ENCODE measurements at regions not wholly inside any gene's neighbourhood (a gene's known extent, or its start where the extent isn't known, plus 50 kb on each side); places are given as distances from the start of the nearest gene placed in this dataset.

DNA sequence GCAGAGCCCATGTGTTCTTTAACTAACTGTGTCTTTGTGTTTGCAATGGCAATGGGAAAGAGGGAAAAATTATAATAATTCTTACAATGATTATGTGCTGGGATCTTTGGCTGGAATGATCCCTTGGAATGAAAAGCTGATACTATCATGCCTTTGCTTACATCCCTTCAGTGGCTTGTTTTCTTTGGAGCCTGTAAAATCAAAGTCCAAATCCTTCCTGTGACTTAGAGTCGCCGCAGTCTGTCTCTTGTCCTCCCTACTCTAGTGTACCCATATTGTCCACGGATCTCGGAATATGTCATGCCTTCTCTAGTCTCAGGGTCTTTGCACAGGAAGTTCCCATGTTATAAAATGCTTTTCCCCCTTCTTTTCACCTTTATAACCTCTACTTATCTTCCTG lies 111.7 kb upstream of the MAF start:
- H3K18ac ChIP-seq (ENCODE audit: low read length), result no peak overlapping the region
- no peak overlapping the region for H3K27ac ChIP-seq (replicated peaks; ENCODE audit: low read length)
- no peaks in the 10 kb centered on the region for H3K9me3 ChIP-seq (replicated peaks in 1 of 2; ENCODE audit: control insufficient read depth in 2 of 2, insufficient read depth in 1 of 2, low read depth in 1 of 2, low read length in 2 of 2)
- H2AK5ac ChIP-seq (ENCODE audit: low read depth, low read length), result no peak overlapping the region
- no peak overlapping the region for H4K91ac ChIP-seq (ENCODE audit: low read depth, low read length, poor library complexity)
- H2BK120ac ChIP-seq (ENCODE audit: low read depth, low read length), result no peak overlapping the region
- no peak overlapping the region for H2AFZ ChIP-seq (ENCODE audit: low read length)
- no peak overlapping the region for H3K4me2 ChIP-seq (ENCODE audit: insufficient read depth, low read length, poor library complexity, severe bottlenecking)
- peaks cover 0 to 1% of the 10 kb centered on the region in 2 donors for H3K4me1 ChIP-seq (ENCODE audit: control insufficient read depth in 2 of 2, insufficient read depth in 1 of 2, low read depth in 1 of 2, low read length in 2 of 2)
- H3K79me1 ChIP-seq (ENCODE audit: low read depth, low read length), result no peaks in the 10 kb centered on the region
- H3K4me3 ChIP-seq (ENCODE audit: low read length in 2 of 2), result no peak overlapping the region
- no peak overlapping the region for H3K14ac ChIP-seq (ENCODE audit: low read length)
- H3K36me3 ChIP-seq (replicated peaks in 1 of 2; ENCODE audit: control insufficient read depth in 2 of 2, insufficient read depth in 2 of 2, low read length in 2 of 2), result no peaks in the 10 kb centered on the region
- no peak overlapping the region for H2BK12ac ChIP-seq (ENCODE audit: low read length)
- no peak overlapping the region for H3K9ac ChIP-seq (ENCODE audit: low read depth, low read length, poor library complexity)
- H3K4ac ChIP-seq (ENCODE audit: low read length), result no peak overlapping the region
- H2BK15ac ChIP-seq (ENCODE audit: low read length), result no peak overlapping the region
- H4K8ac ChIP-seq (ENCODE audit: low read depth, low read length), result no peak overlapping the region
- H3K27me3 ChIP-seq (ENCODE audit: control insufficient read depth in 3 of 3, insufficient read depth in 3 of 3, low read depth in 1 of 3, low read length in 3 of 3), result no peaks in the 10 kb centered on the region
- no peak for DNase-seq (ENCODE audit: low spot score)
- no peak overlapping the region for H3K23ac ChIP-seq (ENCODE audit: low read depth, low read length, poor library complexity)
- WGBS, 2 donors (ENCODE audit: extremely low coverage in 2 of 2, insufficient read length in 2 of 2, insufficient replicate concordance in 1 of 2), result no CpG with 5 or more reads among the region's 4 CpGs
- no peak overlapping the region for H2BK5ac ChIP-seq (ENCODE audit: low read length)

GRCh38 chr16:79707876-79708275 lies 107.3 kb upstream of the MAF start:
- no peak overlapping the region for H3K14ac ChIP-seq (ENCODE audit: low read length)
- no peaks in the 10 kb centered on the region for H3K4me1 ChIP-seq (ENCODE audit: control insufficient read depth in 2 of 2, insufficient read depth in 1 of 2, low read depth in 1 of 2, low read length in 2 of 2)
- WGBS, 2 donors (ENCODE audit: extremely low coverage in 2 of 2, insufficient read length in 2 of 2, insufficient replicate concordance in 1 of 2), result no CpG with 5 or more reads among the region's 6 CpGs
- no peak overlapping the region for H2AK5ac ChIP-seq (ENCODE audit: low read depth, low read length)
- no peak overlapping the region for H2BK12ac ChIP-seq (ENCODE audit: low read length)
- no peaks in the 10 kb centered on the region for H3K9me3 ChIP-seq (replicated peaks in 1 of 2; ENCODE audit: control insufficient read depth in 2 of 2, insufficient read depth in 1 of 2, low read depth in 1 of 2, low read length in 2 of 2)
- H2AFZ ChIP-seq (ENCODE audit: low read length), result no peak overlapping the region
- H3K4ac ChIP-seq (ENCODE audit: low read length), result no peak overlapping the region
- H4K91ac ChIP-seq (ENCODE audit: low read depth, low read length, poor library complexity), result no peak overlapping the region
- no peaks in the 10 kb centered on the region for H3K36me3 ChIP-seq (replicated peaks in 1 of 2; ENCODE audit: control insufficient read depth in 2 of 2, insufficient read depth in 2 of 2, low read length in 2 of 2)
- no peak overlapping the region for H3K18ac ChIP-seq (ENCODE audit: low read length)
- H3K9ac ChIP-seq (ENCODE audit: low read depth, low read length, poor library complexity), result no peak overlapping the region
- H3K4me3 ChIP-seq (ENCODE audit: low read length in 2 of 2), result no peak overlapping the region
- no peak overlapping the region for H2BK5ac ChIP-seq (ENCODE audit: low read length)
- no peak overlapping the region for H3K4me2 ChIP-seq (ENCODE audit: insufficient read depth, low read length, poor library complexity, severe bottlenecking)
- H2BK120ac ChIP-seq (ENCODE audit: low read depth, low read length), result no peak overlapping the region
- H3K27ac ChIP-seq (replicated peaks; ENCODE audit: low read length), result no peak overlapping the region
- H2BK15ac ChIP-seq (ENCODE audit: low read length), result no peak overlapping the region
- H3K23ac ChIP-seq (ENCODE audit: low read depth, low read length, poor library complexity), result no peak overlapping the region
- H4K8ac ChIP-seq (ENCODE audit: low read depth, low read length), result no peak overlapping the region
- no peaks in the 10 kb centered on the region for H3K27me3 ChIP-seq (ENCODE audit: control insufficient read depth in 3 of 3, insufficient read depth in 3 of 3, low read depth in 1 of 3, low read length in 3 of 3)
- no peaks in the 10 kb centered on the region for H3K79me1 ChIP-seq (ENCODE audit: low read depth, low read length)
- no peak for DNase-seq (ENCODE audit: low spot score)

DNA sequence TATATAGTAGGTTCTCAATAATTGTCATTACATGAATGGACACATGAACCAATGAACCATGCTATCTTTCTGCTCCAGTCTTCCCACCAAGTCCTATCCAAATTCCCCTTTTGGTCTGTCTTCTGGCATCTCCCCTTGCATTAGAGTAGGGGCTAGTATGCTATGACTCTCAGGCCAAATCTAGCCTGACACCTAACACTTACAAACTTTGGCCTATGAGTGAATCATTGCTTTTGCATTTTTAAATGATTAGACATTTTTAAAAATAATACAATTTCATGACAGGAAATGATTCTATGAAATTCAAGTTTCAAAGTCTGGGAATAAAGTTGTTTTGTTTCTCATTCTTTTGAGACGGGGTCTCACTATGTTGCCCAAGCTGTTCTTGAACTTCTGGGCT lies 102.5 kb upstream of the MAF start:
- Histone ChIP-seq H3K36me3 (replicated peaks in 1 of 2; ENCODE audit: control insufficient read depth in 2 of 2, insufficient read depth in 2 of 2, low read length in 2 of 2) (no peaks in the 10 kb centered on the region), H4K91ac (ENCODE audit: low read depth, low read length, poor library complexity) (no peak overlapping the region), H4K8ac (ENCODE audit: low read depth, low read length) (no peak overlapping the region), H3K4me2 (ENCODE audit: insufficient read depth, low read length, poor library complexity, severe bottlenecking) (no peak overlapping the region), H3K14ac (ENCODE audit: low read length) (no peak overlapping the region), H3K27me3 (ENCODE audit: control insufficient read depth in 3 of 3, insufficient read depth in 3 of 3, low read depth in 1 of 3, low read length in 3 of 3) (no peaks in the 10 kb centered on the region), H2AFZ (ENCODE audit: low read length) (no peak overlapping the region), H3K18ac (ENCODE audit: low read length) (no peak overlapping the region), H3K27ac (replicated peaks; ENCODE audit: low read length) (no peak overlapping the region), H2BK120ac (ENCODE audit: low read depth, low read length) (no peak overlapping the region), H3K23ac (ENCODE audit: low read depth, low read length, poor library complexity) (no peak overlapping the region), H3K4me3 (ENCODE audit: low read length in 2 of 2) (no peak overlapping the region), H2BK15ac (ENCODE audit: low read length) (no peak overlapping the region), H2BK5ac (ENCODE audit: low read length) (no peak overlapping the region), H3K4me1 (ENCODE audit: control insufficient read depth in 2 of 2, insufficient read depth in 1 of 2, low read depth in 1 of 2, low read length in 2 of 2) (no peaks in the 10 kb centered on the region), H2AK5ac (ENCODE audit: low read depth, low read length) (no peak overlapping the region), H3K9ac (ENCODE audit: low read depth, low read length, poor library complexity) (no peak overlapping the region), H3K4ac (ENCODE audit: low read length) (no peak overlapping the region), H3K9me3 (replicated peaks in 1 of 2; ENCODE audit: control insufficient read depth in 2 of 2, insufficient read depth in 1 of 2, low read depth in 1 of 2, low read length in 2 of 2) (no peaks in the 10 kb centered on the region), H3K79me1 (ENCODE audit: low read depth, low read length) (no peaks in the 10 kb centered on the region), H2BK12ac (ENCODE audit: low read length) (no peak overlapping the region)
- no CpG with 5 or more reads among the region's 1 CpG for WGBS, 2 donors (ENCODE audit: extremely low coverage in 2 of 2, insufficient read length in 2 of 2, insufficient replicate concordance in 1 of 2)
- DNase-seq (ENCODE audit: low spot score), result no peak

DNA sequence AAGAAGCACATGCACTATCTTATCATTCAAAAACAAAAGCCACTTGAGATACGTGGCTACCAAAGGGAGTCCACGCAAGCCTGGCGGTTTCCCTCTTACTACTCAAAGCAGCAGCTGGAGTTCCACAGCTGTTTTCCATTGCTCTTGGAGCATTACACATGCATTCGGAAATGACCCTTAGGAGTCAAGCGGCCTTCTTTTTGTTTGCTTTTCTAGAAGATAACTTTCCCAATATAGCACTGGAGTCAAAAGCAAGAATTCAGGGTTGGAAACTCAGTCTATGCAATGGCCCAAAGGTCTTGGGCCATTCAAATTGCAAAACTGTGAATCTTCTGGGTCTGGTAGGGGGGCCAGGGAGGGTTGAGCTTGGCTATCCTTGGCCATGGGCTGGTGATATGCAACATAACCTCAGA lies 97.8 kb upstream of the MAF start:
- H3K14ac ChIP-seq (ENCODE audit: low read length), result no peak overlapping the region

More for the DNA sequence above, 97.8 kb upstream of the MAF start:
- no peak overlapping the region for H2AK5ac ChIP-seq (ENCODE audit: low read depth, low read length)
- H3K27ac ChIP-seq (replicated peaks; ENCODE audit: low read length), result no peak overlapping the region
- no peak overlapping the region for H3K23ac ChIP-seq (ENCODE audit: low read depth, low read length, poor library complexity)
- H3K18ac ChIP-seq (ENCODE audit: low read length), result no peak overlapping the region
- no peak overlapping the region for H2BK12ac ChIP-seq (ENCODE audit: low read length)
- no peak overlapping the region for H4K8ac ChIP-seq (ENCODE audit: low read depth, low read length)
- no peak overlapping the region for H3K9ac ChIP-seq (ENCODE audit: low read depth, low read length, poor library complexity)
- no peak overlapping the region for H2AFZ ChIP-seq (ENCODE audit: low read length)
- no peaks in the 10 kb centered on the region for H3K79me1 ChIP-seq (ENCODE audit: low read depth, low read length)
- no peak overlapping the region for H2BK15ac ChIP-seq (ENCODE audit: low read length)
- no peak overlapping the region for H3K4me3 ChIP-seq (ENCODE audit: low read length in 2 of 2)
- no peak overlapping the region for H2BK5ac ChIP-seq (ENCODE audit: low read length)
- no peaks in the 10 kb centered on the region for H3K9me3 ChIP-seq (replicated peaks in 1 of 2; ENCODE audit: control insufficient read depth in 2 of 2, insufficient read depth in 1 of 2, low read depth in 1 of 2, low read length in 2 of 2)
- no peak overlapping the region for H3K4me2 ChIP-seq (ENCODE audit: insufficient read depth, low read length, poor library complexity, severe bottlenecking)
- no peak for DNase-seq (ENCODE audit: low spot score)
- no peak overlapping the region for H2BK120ac ChIP-seq (ENCODE audit: low read depth, low read length)
- no peak overlapping the region for H3K4ac ChIP-seq (ENCODE audit: low read length)
- WGBS, 2 donors (ENCODE audit: extremely low coverage in 2 of 2, insufficient read length in 2 of 2, insufficient replicate concordance in 1 of 2), result no CpG with 5 or more reads among the region's 5 CpGs
- H3K27me3 ChIP-seq (ENCODE audit: control insufficient read depth in 3 of 3, insufficient read depth in 3 of 3, low read depth in 1 of 3, low read length in 3 of 3), result no peaks in the 10 kb centered on the region
- no peaks in the 10 kb centered on the region for H3K36me3 ChIP-seq (replicated peaks in 1 of 2; ENCODE audit: control insufficient read depth in 2 of 2, insufficient read depth in 2 of 2, low read length in 2 of 2)
- no peaks in the 10 kb centered on the region for H3K4me1 ChIP-seq (ENCODE audit: control insufficient read depth in 2 of 2, insufficient read depth in 1 of 2, low read depth in 1 of 2, low read length in 2 of 2)
- H4K91ac ChIP-seq (ENCODE audit: low read depth, low read length, poor library complexity), result no peak overlapping the region

All from neuronal stem cell (in vitro differentiated cells).